Amniotic epithelial cell (primary cell): ENCODE measurements at regions not wholly inside any gene's neighbourhood (a gene's known extent, or its start where the extent isn't known, plus 50 kb on each side); places are given as distances from the start of the nearest gene placed in this dataset.
A peak's percentile ranks its signal among the peaks of the same experiment; 100 is the strongest.

ENCODE experiments used
- DNase-seq: peaks from one replicate; pipeline ENCODE4 v3.0.0-alpha.2; 2010; ENCODE audit warnings: low read depth

GRCh38 chr3:30356866-30357753 is 249.3 kb upstream of the TGFBR2 start:
- peak; percentile 23 for DNase-seq

- no peak for DNase-seq
These were observed 248.5 kb upstream of the TGFBR2 start for GRCh38 chr3:30357897-30358296.

- DNase-seq: no peak
These were observed 247.5 kb upstream of the TGFBR2 start for GRCh38 chr3:30358871-30359270.

GRCh38 chr3:30368978-30369377 is 237.4 kb upstream of the TGFBR2 start:
- peak; percentile 59 for DNase-seq

- DNase-seq: peak; percentile 46
These were observed 235.6 kb upstream of the TGFBR2 start for GRCh38 chr3:30370681-30371271.

- no peak for DNase-seq
These were observed 233.6 kb upstream of the TGFBR2 start for GRCh38 chr3:30372837-30373236.

GRCh38 chr3:30384546-30385072 is 221.8 kb upstream of the TGFBR2 start:
- no peak for DNase-seq

- no peak for DNase-seq
These were observed 213.3 kb upstream of the TGFBR2 start for GRCh38 chr3:30393079-30393478.

GRCh38 chr3:30397030-30397429 is 209.4 kb upstream of the TGFBR2 start:
- DNase-seq: no peak

- peak; percentile 75 for DNase-seq
These were observed 206.8 kb upstream of the TGFBR2 start for GRCh38 chr3:30399394-30400181.

- DNase-seq: no peak
These were observed 205.5 kb upstream of the TGFBR2 start for GRCh38 chr3:30400926-30401325.

GRCh38 chr3:30401971-30402370 is 204.4 kb upstream of the TGFBR2 start:
- DNase-seq: peak; percentile 16

GRCh38 chr3:30407651-30408050 is 198.8 kb upstream of the TGFBR2 start:
- peak; percentile 67 for DNase-seq

GRCh38 chr3:30408105-30408557 is 198.3 kb upstream of the TGFBR2 start:
- peak; percentile 18 for DNase-seq

- DNase-seq: peak; percentile 23
These were observed 188.0 kb upstream of the TGFBR2 start for GRCh38 chr3:30418443-30418842.

- DNase-seq: peak; percentile 84
These were observed 185.1 kb upstream of the TGFBR2 start for GRCh38 chr3:30421266-30421665.

- DNase-seq: peak; percentile 71
These were observed 180.0 kb upstream of the TGFBR2 start for GRCh38 chr3:30426293-30426993.

- DNase-seq: peak; percentile 60
These were observed 178.2 kb upstream of the TGFBR2 start for GRCh38 chr3:30428251-30428650.

- no peak for DNase-seq
These were observed 170.5 kb upstream of the TGFBR2 start for GRCh38 chr3:30435861-30436331.

GRCh38 chr3:30437171-30437601 is 169.2 kb upstream of the TGFBR2 start:
- peak; percentile 65 for DNase-seq

- DNase-seq: no peak
These were observed 168.3 kb upstream of the TGFBR2 start for GRCh38 chr3:30438126-30438525.
